Panc1 (cell line): ENCODE measurements at regions not wholly inside any gene's neighbourhood (a gene's known extent, or its start where the extent isn't known, plus 50 kb on each side); places are given as distances from the start of the nearest gene placed in this dataset.
"Not testable (repeated sequence)": the region's sequence is repeated elsewhere in the genome, so short reads cannot be mapped to it uniquely, and the experiment has no call there.

Experiments
- ATAC-seq: fragments of 200-7000 bp; cut with Tn5 transposase; 2 replicates; pipeline ENCODE4 v1.9.1; 2020; ENCODE audit warnings: mild to moderate bottlenecking, moderate library complexity
- BruUV-seq: library from RNA; stranded (reverse); fragments of 400-500 nt; replicated peaks from 2 replicates; lab custom pipeline; 2021; lab: Mats Ljungman, UMichigan
- CTCF ChIA-PET: fragments of 300-600 bp; sonication (Branson Sonifier 250); formaldehyde crosslinking; loops from one replicate; lab custom pipeline; 2022; ENCODE audit warnings: antibody characterized with exemption; lab: Charles Lee
- POLR2A ChIA-PET: fragments of 300-600 bp; sonication (Branson Sonifier 250); formaldehyde crosslinking; loops from one replicate; lab custom pipeline; 2022; ENCODE audit warnings: antibody characterized with exemption; lab: Charles Lee
- DNase-seq: peaks from one replicate; pipeline ENCODE4 v3.0.0-alpha.2; 2010; ENCODE audit warnings: low read depth, low spot score
- H3K27ac ChIP-seq: 2 replicates; pipeline ENCODE4 v1.5.1; 2011; ENCODE audit warnings: mild to moderate bottlenecking, low read length, inconsistent platforms
- H3K27me3 ChIP-seq: fragments of 200-500 bp; sonication (Bioruptor generic); 2 replicates; pipeline ENCODE4 v1.6.0; 2014; ENCODE audit warnings: low read length, inconsistent platforms; ENCODE audit not compliant: control insufficient read depth, insufficient read depth
- H3K36me3 ChIP-seq: fragments of 200-500 bp; sonication (Bioruptor generic); 2 replicates; pipeline ENCODE4 v1.5.1; 2014; ENCODE audit warnings: inconsistent platforms, mild to moderate bottlenecking, low read length, moderate library complexity; ENCODE audit not compliant: control insufficient read depth, insufficient read depth
- H3K4me1 ChIP-seq: 2 replicates; pipeline ENCODE4 v1.5.1; 2011; ENCODE audit warnings: inconsistent platforms, mild to moderate bottlenecking, low read length, moderate library complexity; ENCODE audit not compliant: control insufficient read depth, insufficient read depth
- H3K4me3 ChIP-seq, 2 experiments: 2 replicates each; pipeline ENCODE4 v1.5.1; 2011 to 2012; ENCODE audit warnings: low read depth in 2 of 2, low read length in 2 of 2, mild to moderate bottlenecking in 2 of 2, inconsistent platforms in 1 of 2, moderate library complexity in 1 of 2
- H3K9me3 ChIP-seq: fragments of 200-500 bp; sonication (Bioruptor generic); 2 replicates; pipeline ENCODE4 v1.5.1; 2014; ENCODE audit warnings: low read depth, mild to moderate bottlenecking, inconsistent platforms, low read length, moderate library complexity; ENCODE audit not compliant: control insufficient read depth, insufficient read depth
- POLR2AphosphoS5 ChIP-seq: IDR thresholded peaks from 2 replicates; pipeline ENCODE4 v1.6.1; 2012; ENCODE audit warnings: mild to moderate bottlenecking, low read depth, low read length, moderate library complexity
- REST ChIP-seq, 2 experiments: IDR thresholded peaks; 2 replicates each; pipeline ENCODE4 v1.6.1; 2011 to 2012; ENCODE audit warnings: low read depth in 2 of 2, control low read depth in 1 of 2, low read length in 1 of 2, mild to moderate bottlenecking in 1 of 2, moderate library complexity in 1 of 2; ENCODE audit not compliant: insufficient read depth in 1 of 2
- SIN3A ChIP-seq: IDR thresholded peaks from 2 replicates; pipeline ENCODE4 v1.6.1; 2012; ENCODE audit warnings: low read depth, mild to moderate bottlenecking, low read length, moderate library complexity, borderline replicate concordance; ENCODE audit not compliant: insufficient read depth
- TCF7L2 ChIP-seq: IDR thresholded peaks from 2 replicates; pipeline ENCODE4 v1.6.1; 2011; ENCODE audit warnings: mild to moderate bottlenecking, low read depth, low read length, inconsistent platforms
- in situ Hi-C: cut with HindIII; loops from 2 replicates; pipeline ENCODE4 v1.10.0; 2016; ENCODE audit warnings: low sequenced_read_pairs, low pct_unique_long_range_greater_than_20kb
- intact Hi-C: fragments of 100-400 bp; cut with micrococcal nuclease; formaldehyde crosslinking; loops from one replicate; pipeline ENCODE4 v1.10.0; 2022; ENCODE audit not compliant: unreplicated experiment
- TF ChIP-seq, protein P1 (sequence below): fragments of 450-650 bp; IDR thresholded peaks from 2 replicates; pipeline ENCODE4 v1.5.1; 2017; ENCODE audit warnings: mild to moderate bottlenecking

DNA sequence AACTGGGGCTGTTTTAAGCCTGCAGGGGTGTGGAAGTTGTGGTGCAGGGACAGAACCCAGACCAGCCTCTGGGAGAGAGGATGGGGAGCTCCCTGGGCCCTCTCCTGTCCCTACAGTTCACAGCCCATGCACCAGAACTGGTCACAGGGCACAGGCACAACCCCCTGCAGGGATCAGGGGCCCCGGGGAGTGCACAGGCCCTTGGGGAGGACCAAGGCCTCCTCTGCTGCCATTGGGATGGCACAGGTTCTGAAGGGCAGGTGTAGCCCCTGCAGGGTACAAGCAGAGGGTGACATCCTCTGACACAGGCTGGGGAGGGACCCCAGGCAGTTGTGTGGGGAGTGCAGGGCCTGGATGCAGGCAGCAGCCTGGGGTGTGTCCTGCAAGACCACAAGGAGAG lies 66.4 kb upstream of the SFSWAP start:
- no peak overlapping the region for H3K27ac ChIP-seq
- no peak for TF ChIP-seq POLR2AphosphoS5
- no peak for TF ChIP-seq SIN3A
- no peak for TF ChIP-seq TCF7L2
- TF ChIP-seq, protein P1, sequence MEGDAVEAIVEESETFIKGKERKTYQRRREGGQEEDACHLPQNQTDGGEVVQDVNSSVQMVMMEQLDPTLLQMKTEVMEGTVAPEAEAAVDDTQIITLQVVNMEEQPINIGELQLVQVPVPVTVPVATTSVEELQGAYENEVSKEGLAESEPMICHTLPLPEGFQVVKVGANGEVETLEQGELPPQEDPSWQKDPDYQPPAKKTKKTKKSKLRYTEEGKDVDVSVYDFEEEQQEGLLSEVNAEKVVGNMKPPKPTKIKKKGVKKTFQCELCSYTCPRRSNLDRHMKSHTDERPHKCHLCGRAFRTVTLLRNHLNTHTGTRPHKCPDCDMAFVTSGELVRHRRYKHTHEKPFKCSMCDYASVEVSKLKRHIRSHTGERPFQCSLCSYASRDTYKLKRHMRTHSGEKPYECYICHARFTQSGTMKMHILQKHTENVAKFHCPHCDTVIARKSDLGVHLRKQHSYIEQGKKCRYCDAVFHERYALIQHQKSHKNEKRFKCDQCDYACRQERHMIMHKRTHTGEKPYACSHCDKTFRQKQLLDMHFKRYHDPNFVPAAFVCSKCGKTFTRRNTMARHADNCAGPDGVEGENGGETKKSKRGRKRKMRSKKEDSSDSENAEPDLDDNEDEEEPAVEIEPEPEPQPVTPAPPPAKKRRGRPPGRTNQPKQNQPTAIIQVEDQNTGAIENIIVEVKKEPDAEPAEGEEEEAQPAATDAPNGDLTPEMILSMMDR: no peak
- TF ChIP-seq REST (IDR thresholded peaks at IDR 0.05; ENCODE audit: insufficient read depth in 1 of 2, low read depth in 2 of 2, low read length in 1 of 2): no peak
- intact Hi-C loops (loop anchor here (5.0 kb wide), 1 partner anchor 332 kb away; no protein-coding TSS in a partner anchor), in situ Hi-C loops (no loop called here)
- no peaks in the 10 kb centered on the region; the same call in 1 of the 2 replicates for H3K27me3 ChIP-seq
- ChIA-PET CTCF (no interaction called here), POLR2A (no interaction called here)
- H3K9me3 ChIP-seq: no peaks in the 10 kb centered on the region
- H3K4me3 ChIP-seq: no peak overlapping the region
- no peaks in the 10 kb centered on the region for H3K36me3 ChIP-seq
- DNase-seq (no peak), ATAC-seq (0 out of 2 replicates have a peak, but pooled peaks have one; percentile 10)
- no TSS peak for BruUV-seq
- no peaks in the 10 kb centered on the region for H3K4me1 ChIP-seq

- H3K4me1 ChIP-seq, in situ Hi-C loops, BruUV-seq, H3K27me3 ChIP-seq, H3K36me3 ChIP-seq, DNase-seq, H3K9me3 ChIP-seq, POLR2A ChIA-PET, H3K27ac ChIP-seq, CTCF ChIA-PET, H3K4me3 ChIP-seq: not testable (repeated sequence)
- ATAC-seq: 0 out of 2 replicates have a peak, but pooled peaks have one; percentile 7
- intact Hi-C loops: loop anchor here (5.0 kb wide), 1 partner anchor 333 kb away; no protein-coding TSS in a partner anchor
Observed at GRCh38 chr12:131644917-131645316, 66.0 kb upstream of the SFSWAP start.

DNA sequence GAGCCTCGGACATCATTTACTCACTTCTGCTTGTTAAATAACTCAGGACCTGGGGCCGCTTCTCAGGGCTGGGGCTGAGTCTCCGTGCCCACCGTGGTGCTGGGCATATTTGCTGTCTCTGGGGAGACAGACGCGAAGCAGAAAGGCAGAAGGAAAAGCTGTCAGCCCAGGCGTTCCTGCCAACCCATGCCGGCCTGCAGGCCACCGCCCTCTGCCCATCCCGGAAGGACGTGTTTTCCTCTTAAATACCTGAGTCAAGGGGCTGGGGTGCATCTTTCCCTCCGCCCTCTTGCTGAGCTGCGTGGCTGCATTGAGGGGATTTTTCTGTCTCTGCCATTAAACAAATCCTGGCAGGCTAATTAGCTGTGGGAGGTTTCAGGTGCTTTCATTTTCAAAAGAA lies 65.3 kb upstream of the SFSWAP start:
- ATAC-seq, H3K4me3 ChIP-seq, BruUV-seq, H3K27ac ChIP-seq, H3K27me3 ChIP-seq, CTCF ChIA-PET, POLR2A ChIA-PET, H3K4me1 ChIP-seq, in situ Hi-C loops, H3K36me3 ChIP-seq, intact Hi-C loops, DNase-seq, H3K9me3 ChIP-seq: not testable (repeated sequence)
